GM12891 (cell line): ENCODE measurements at regions not wholly inside any gene's neighbourhood (a gene's known extent, or its start where the extent isn't known, plus 50 kb on each side); places are given as distances from the start of the nearest gene placed in this dataset.
A peak's percentile ranks its signal among the peaks of the same experiment; 100 is the strongest.

Source experiments
- DNase-seq: peaks from one replicate; pipeline ENCODE4 v3.0.0; 2011; ENCODE audit warnings: low spot score; ENCODE audit not compliant: insufficient read length
- FAIRE-seq: peaks from 2 replicates; lab custom pipeline; 2011; peaks lifted over from hg19 to GRCh38; lab: Jason Lieb, UNC
- PAX5 ChIP-seq: IDR thresholded peaks from 2 replicates; pipeline ENCODE4 v1.6.1; 2011; ENCODE audit warnings: low read length, moderate library complexity, mild to moderate bottlenecking; ENCODE audit not compliant: insufficient read depth, severe bottlenecking
- POLR2A ChIP-seq: IDR thresholded peaks from 2 replicates; pipeline ENCODE4 v1.6.1; 2011; ENCODE audit warnings: low read depth, low read length, control low read depth
- POLR2AphosphoS5 ChIP-seq: IDR thresholded peaks from 2 replicates; pipeline ENCODE4 v1.6.1; 2011; ENCODE audit warnings: low read depth, low read length, control low read depth
- POU2F2 ChIP-seq: IDR thresholded peaks from 2 replicates; pipeline ENCODE4 v1.6.1; 2011; ENCODE audit warnings: low read depth, mild to moderate bottlenecking, control low read depth, low read length, moderate library complexity
- SPI1 ChIP-seq: IDR thresholded peaks from 2 replicates; pipeline ENCODE4 v1.6.1; 2011; ENCODE audit warnings: low read depth, low read length, control low read depth
- TAF1 ChIP-seq: IDR thresholded peaks from 2 replicates; pipeline ENCODE4 v1.6.1; 2011; ENCODE audit warnings: low read depth, low read length, control low read depth

- FAIRE-seq (no peak), DNase-seq (no peak)
- TF ChIP-seq POLR2AphosphoS5 (no peak), PAX5 (no peak), SPI1 (peak; percentile 40; the same call in 1 of the 2 replicates), POLR2A (no peak), TAF1 (no peak)
Measured at GRCh38 chr6:51495610-51496396, 591.6 kb downstream of the PKHD1 start.

DNA sequence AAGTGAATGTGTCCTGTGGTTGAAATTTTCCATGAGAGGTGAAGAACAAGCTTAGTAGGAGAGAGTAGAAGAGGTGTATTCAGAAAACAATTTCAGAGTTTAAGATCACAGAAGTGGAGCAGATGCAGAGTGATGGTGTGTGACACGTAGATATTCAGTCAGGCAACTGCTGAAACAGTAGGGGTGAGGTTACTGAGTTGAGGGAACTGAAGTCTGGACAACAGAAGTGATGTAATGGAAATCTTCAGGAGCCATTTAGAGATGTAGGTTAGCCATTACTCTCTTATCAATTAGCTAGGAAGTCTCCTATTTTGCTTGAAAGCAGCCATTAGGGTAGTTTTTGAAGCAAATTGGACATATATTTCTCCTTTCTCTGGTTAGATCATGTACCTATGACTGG is 584.4 kb downstream of the PKHD1 start:
- FAIRE-seq (no peak), DNase-seq (no peak)
- no peak for TF ChIP-seq PAX5
- TF ChIP-seq TAF1 = no peak
- TF ChIP-seq POLR2A = no peak
- no peak for TF ChIP-seq POLR2AphosphoS5
- TF ChIP-seq POU2F2 = no peak
- TF ChIP-seq SPI1 = no peak

DNA sequence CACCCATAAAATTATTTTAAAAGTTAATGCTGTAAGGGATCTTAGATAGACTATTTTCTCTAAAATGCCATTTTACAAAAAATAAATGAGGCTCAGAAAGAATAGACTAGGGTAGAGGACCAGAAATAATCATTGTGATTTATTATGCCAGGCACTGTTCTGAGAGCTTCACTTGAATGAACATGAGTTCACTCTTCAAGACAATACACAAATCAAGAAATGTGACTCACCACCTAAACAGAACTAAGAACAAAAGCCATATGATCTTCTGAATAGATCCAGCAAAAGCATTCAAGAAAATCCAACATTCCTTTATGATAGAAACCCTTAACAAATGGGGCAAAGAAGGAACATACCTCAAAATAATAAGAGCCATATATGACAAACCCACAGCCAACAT is 582.0 kb downstream of the PKHD1 start:
- FAIRE-seq = no peak
- no peak for TF ChIP-seq PAX5
- TF ChIP-seq SPI1 = no peak
- TF ChIP-seq POLR2AphosphoS5 = no peak
- TF ChIP-seq TAF1 = no peak
- TF ChIP-seq POU2F2 = no peak
- no peak for TF ChIP-seq POLR2A
- DNase-seq = no peak

DNA sequence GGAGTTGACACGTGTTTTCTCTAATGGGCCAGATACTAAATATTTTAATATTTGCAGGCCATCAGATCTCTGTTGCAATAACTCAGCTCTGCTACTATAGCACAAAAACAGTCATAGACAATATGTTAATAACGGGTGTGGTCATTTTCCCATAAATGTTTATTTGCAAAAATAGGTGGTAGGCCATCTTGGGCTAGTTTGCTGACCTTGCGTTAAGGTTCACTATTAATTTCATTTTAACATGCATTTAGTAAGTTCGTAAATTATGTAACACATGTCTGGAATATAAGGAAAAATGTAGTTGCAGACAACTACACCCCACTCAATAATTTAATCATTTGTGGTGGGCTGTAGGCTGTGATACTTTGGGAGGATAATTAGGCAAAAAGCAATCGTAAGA is 577.8 kb downstream of the PKHD1 start:
- FAIRE-seq (no peak), DNase-seq (no peak)
- no peak for TF ChIP-seq SPI1
- no peak for TF ChIP-seq PAX5
- no peak for TF ChIP-seq POLR2A
- TF ChIP-seq POLR2AphosphoS5 = no peak
- no peak for TF ChIP-seq POU2F2
- TF ChIP-seq TAF1 = no peak

DNA sequence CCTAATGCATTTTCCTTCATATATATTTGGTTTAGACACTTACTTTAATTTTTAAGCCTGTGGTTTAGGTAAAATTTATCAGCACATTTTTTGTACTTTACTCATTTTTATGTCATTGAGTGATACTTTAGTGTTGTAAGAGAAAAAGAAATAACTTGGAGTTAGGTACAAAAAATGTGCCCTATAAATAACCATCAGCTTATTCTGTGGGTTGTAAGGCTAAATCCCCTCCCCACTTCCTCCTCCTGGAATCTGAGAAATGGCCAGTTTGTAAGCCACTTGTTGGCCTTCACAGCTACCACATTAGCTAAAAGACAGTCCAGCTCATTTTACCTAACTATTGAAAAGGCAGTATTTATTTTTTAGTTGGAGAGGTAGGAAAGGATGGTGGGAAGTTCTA is 576.3 kb downstream of the PKHD1 start:
- DNase-seq (no peak), FAIRE-seq (no peak)
- no peak for TF ChIP-seq POLR2A
- TF ChIP-seq SPI1 = no peak
- no peak for TF ChIP-seq POU2F2
- TF ChIP-seq POLR2AphosphoS5 = no peak
- no peak for TF ChIP-seq PAX5
- no peak for TF ChIP-seq TAF1

GRCh38 chr6:51513891-51514747 is 573.3 kb downstream of the PKHD1 start:
- TF ChIP-seq PAX5 (no peak), POLR2AphosphoS5 (no peak), POU2F2 (no peak), SPI1 (no peak), TAF1 (no peak), POLR2A (no peak)
- no peak for DNase-seq
- FAIRE-seq = no peak

DNA sequence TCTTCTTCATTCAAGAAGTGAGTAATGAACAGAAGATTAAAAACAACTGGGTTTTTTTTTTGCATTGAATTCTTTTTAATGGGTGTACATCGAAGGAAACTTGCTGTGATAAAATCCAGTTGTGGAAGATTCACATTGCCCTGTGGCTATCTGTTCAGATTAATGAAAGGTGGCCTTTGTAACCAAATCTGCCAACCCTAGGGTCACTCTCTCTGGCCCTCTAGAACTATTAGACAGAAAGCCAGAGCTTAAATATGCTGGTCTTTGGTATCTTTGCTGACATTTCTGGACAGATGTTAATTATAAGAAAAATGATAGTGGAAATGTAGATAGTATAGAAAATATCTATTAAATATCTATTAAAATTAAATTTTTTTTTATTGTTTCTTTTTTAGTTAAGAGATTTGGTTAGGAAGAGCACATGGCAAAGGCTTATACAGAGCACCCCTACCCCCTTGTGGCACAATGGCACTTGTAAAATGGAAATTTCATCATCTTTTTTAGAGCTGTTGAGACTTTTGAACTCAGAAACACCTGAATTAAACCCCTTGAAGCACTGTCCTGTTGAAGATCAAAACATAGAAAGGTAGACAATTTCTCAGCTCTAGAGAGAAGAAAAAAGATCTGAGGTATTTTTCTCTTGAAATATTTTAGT is 572.5 kb downstream of the PKHD1 start:
- TF ChIP-seq SPI1 (no peak), TAF1 (no peak), POU2F2 (no peak), POLR2A (no peak), PAX5 (no peak), POLR2AphosphoS5 (no peak)
- FAIRE-seq (no peak), DNase-seq (no peak)

- FAIRE-seq = no peak
- TF ChIP-seq POU2F2 (no peak), POLR2AphosphoS5 (no peak), TAF1 (no peak), POLR2A (no peak), SPI1 (no peak), PAX5 (no peak)
- DNase-seq = no peak
Measured at GRCh38 chr6:51526049-51526448, 561.4 kb downstream of the PKHD1 start.

DNA sequence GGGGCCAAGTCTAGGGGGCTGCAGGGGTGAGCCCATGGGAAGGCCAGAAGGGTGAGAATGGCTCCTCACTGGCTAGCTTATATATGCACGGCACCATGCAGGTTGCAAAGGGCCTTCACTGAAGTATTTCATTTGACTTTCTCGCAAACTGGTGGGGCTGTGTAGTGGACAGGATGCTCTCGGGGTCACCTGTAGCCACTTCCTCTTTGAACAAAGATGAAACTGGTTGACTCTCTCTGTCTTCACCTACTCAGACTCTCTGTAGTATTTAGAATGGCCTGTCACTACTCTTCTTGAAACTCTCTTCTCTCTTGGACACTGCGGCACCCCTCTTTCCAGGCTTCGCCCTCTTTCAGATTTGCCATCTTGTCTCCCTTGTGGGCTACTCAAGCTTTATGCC is 560.5 kb downstream of the PKHD1 start:
- FAIRE-seq (no peak), DNase-seq (no peak)
- TF ChIP-seq SPI1 (peak; percentile 80), POLR2AphosphoS5 (no peak)
